WTC11 (cell line): ENCODE measurements at regions not wholly inside any gene's neighbourhood (a gene's known extent, or its start where the extent isn't known, plus 50 kb on each side); places are given as distances from the start of the nearest gene placed in this dataset.

ENCODE experiments used
- AFF4 ChIP-seq: sonication (generic); formaldehyde crosslinking; IDR thresholded peaks from 2 replicates; pipeline ENCODE4 v1.8.1; 2023; ENCODE audit warnings: mild to moderate bottlenecking, missing genetic modification reagents, borderline replicate concordance
- AR ChIP-seq: fragments of 250-450 bp; sonication (Bioruptor Pico); IDR thresholded peaks from 2 replicates; pipeline ENCODE4 v1.9.0; 2021; ENCODE audit warnings: mild to moderate bottlenecking
- ARID4B ChIP-seq: sonication (generic); formaldehyde crosslinking; IDR thresholded peaks from 2 replicates; pipeline ENCODE4 v1.8.0; 2023; ENCODE audit warnings: missing genetic modification reagents, mild to moderate bottlenecking, borderline replicate concordance
- FOXJ3 ChIP-seq: sonication (generic); formaldehyde crosslinking; IDR thresholded peaks from 2 replicates; pipeline ENCODE4 v1.9.0; 2021; ENCODE audit warnings: missing genetic modification reagents, mild to moderate bottlenecking, borderline replicate concordance
- IRF1 ChIP-seq: sonication (generic); formaldehyde crosslinking; IDR thresholded peaks from 2 replicates; pipeline ENCODE4 v1.8.0; 2023; ENCODE audit warnings: missing genetic modification reagents
- MLX ChIP-seq: sonication (generic); formaldehyde crosslinking; IDR thresholded peaks from 2 replicates; pipeline ENCODE4 v1.8.1; 2023; ENCODE audit warnings: mild to moderate bottlenecking, missing genetic modification reagents, moderate library complexity
- MYBL2 ChIP-seq: sonication (generic); formaldehyde crosslinking; IDR thresholded peaks from 2 replicates; pipeline ENCODE4 v1.8.1; 2023; ENCODE audit warnings: mild to moderate bottlenecking, moderate library complexity, missing genetic modification reagents
- TEAD1 ChIP-seq: sonication (generic); formaldehyde crosslinking; IDR thresholded peaks from 2 replicates; pipeline ENCODE4 v1.8.0; 2022; ENCODE audit warnings: mild to moderate bottlenecking, missing genetic modification reagents
- ZBTB21 ChIP-seq: sonication (generic); formaldehyde crosslinking; IDR thresholded peaks from 2 replicates; pipeline ENCODE4 v1.8.1; 2023; ENCODE audit warnings: mild to moderate bottlenecking, missing genetic modification reagents, borderline replicate concordance
- ZNF396 ChIP-seq: fragments of 250-450 bp; sonication (Bioruptor Pico); IDR thresholded peaks from 2 replicates; pipeline ENCODE4 v1.8.0; 2021; ENCODE audit warnings: mild to moderate bottlenecking, moderate library complexity, borderline replicate concordance
- ZNF423 ChIP-seq: fragments of 250-450 bp; sonication (Bioruptor Pico); IDR thresholded peaks from 2 replicates; pipeline ENCODE4 v2.1.2; 2022; ENCODE audit warnings: mild to moderate bottlenecking, moderate library complexity
- ZNF532 ChIP-seq: fragments of 250-450 bp; sonication (Bioruptor Pico); IDR thresholded peaks from 2 replicates; pipeline ENCODE4 v1.9.0; 2021; ENCODE audit warnings: mild to moderate bottlenecking, borderline replicate concordance
- ZNF671 ChIP-seq: fragments of 250-450 bp; sonication (Bioruptor Pico); IDR thresholded peaks from 2 replicates; pipeline ENCODE4 v1.8.0; 2021; ENCODE audit warnings: mild to moderate bottlenecking

- TF ChIP-seq AR (CRISPR knock-in tag) (no peak), ZBTB21 (CRISPR knock-in tag) (no peak), MLX (CRISPR knock-in tag) (no peak), ARID4B (CRISPR knock-in tag) (no peak), ZNF396 (CRISPR knock-in tag) (no peak), ZNF532 (CRISPR knock-in tag) (no peak), MYBL2 (no peak), FOXJ3 (CRISPR knock-in tag) (no peak), IRF1 (CRISPR knock-in tag) (no peak), ZNF423 (no peak), ZNF671 (CRISPR knock-in tag) (no peak), TEAD1 (CRISPR knock-in tag) (no peak), AFF4 (CRISPR knock-in tag) (no peak)
Observed at GRCh38 chr6:4384656-4385055, 249.3 kb upstream of the ECI2 start (continued).
